Fibroblast of lung (primary cell): ENCODE measurements at regions not wholly inside any gene's neighbourhood (a gene's known extent, or its start where the extent isn't known, plus 50 kb on each side); places are given as distances from the start of the nearest gene placed in this dataset.
A peak's percentile ranks its signal among the peaks of the same experiment; 100 is the strongest.

Experiments
- DNase-seq, 2 donors: peaks; one replicate each; pipeline versions ENCODE4 v3.0.0 to v3.0.0-alpha.2; 2010; ENCODE audit warnings: low read depth in 2 of 2
- H2AFZ ChIP-seq: 2 replicates; pipeline ENCODE4 v1.5.1; 2012; ENCODE audit warnings: low read length, control low read depth, inconsistent platforms
- H3K27ac ChIP-seq: 2 replicates; pipeline ENCODE4 v1.5.1; 2011; ENCODE audit warnings: low read length, control low read depth; ENCODE audit not compliant: insufficient read depth
- H3K27me3 ChIP-seq: 2 replicates; pipeline ENCODE4 v1.5.1; 2011; ENCODE audit warnings: mild to moderate bottlenecking, low read length; ENCODE audit not compliant: control insufficient read depth, insufficient read depth
- H3K36me3 ChIP-seq: 2 replicates; pipeline ENCODE4 v1.5.1; 2011; ENCODE audit warnings: low read length; ENCODE audit not compliant: control insufficient read depth, insufficient read depth
- H3K4me1 ChIP-seq: 2 replicates; pipeline ENCODE4 v1.5.1; 2011; ENCODE audit warnings: low read length; ENCODE audit not compliant: control insufficient read depth, insufficient read depth; ENCODE audit errors: extremely low read depth
- H3K4me2 ChIP-seq: 2 replicates; pipeline ENCODE4 v1.5.1; 2011; ENCODE audit warnings: low read length, control low read depth; ENCODE audit not compliant: insufficient read depth; ENCODE audit errors: extremely low read depth
- H3K4me3 ChIP-seq, 4 experiments: fragments of 200-600 bp in 1 of 4; sonication (generic) in 1 of 4; replicated peaks in 1 of 4; 2 replicates each; pipeline ENCODE4 v1.5.1; 2011 to 2016; ENCODE audit warnings: low read length in 4 of 4, low read depth in 3 of 4, mild to moderate bottlenecking in 3 of 4, control low read depth in 2 of 4, inconsistent platforms in 1 of 4, mixed read lengths in 1 of 4; ENCODE audit not compliant: insufficient read depth in 1 of 4; ENCODE audit errors: control extremely low read depth in 1 of 4
- H3K79me2 ChIP-seq: 2 replicates; pipeline ENCODE4 v1.5.1; 2012; ENCODE audit warnings: mild to moderate bottlenecking, low read length, inconsistent platforms; ENCODE audit not compliant: control insufficient read depth, insufficient read depth
- H3K9ac ChIP-seq: 2 replicates; pipeline ENCODE4 v1.5.1; 2011; ENCODE audit warnings: mild to moderate bottlenecking, low read length, control low read depth; ENCODE audit not compliant: insufficient read depth
- H3K9me3 ChIP-seq: 2 replicates; pipeline ENCODE4 v1.5.1; 2012; ENCODE audit warnings: low read depth, low read length; ENCODE audit not compliant: control insufficient read depth, insufficient read depth
- H4K20me1 ChIP-seq: 2 replicates; pipeline ENCODE4 v1.5.1; 2011; ENCODE audit warnings: low read length; ENCODE audit not compliant: control insufficient read depth, insufficient read depth; ENCODE audit errors: extremely low read depth
- EZH2 ChIP-seq: IDR thresholded peaks from 2 replicates; pipeline ENCODE4 v1.5.1; 2012; ENCODE audit warnings: low read length, control low read depth, mild to moderate bottlenecking; ENCODE audit errors: missing control alignments
- TF ChIP-seq, protein P1 (sequence below), 2 donors: IDR thresholded peaks in 1 of 2; conservative IDR thresholded peaks in 1 of 2; 1 replicate in 1 of 2; 2 replicates in 1 of 2; pipeline ENCODE4 v1.5.1; 2011 to 2012; ENCODE audit warnings: low read length in 2 of 2, control low read depth in 1 of 2, inconsistent platforms in 1 of 2, low read depth in 1 of 2, mild to moderate bottlenecking in 1 of 2

DNA sequence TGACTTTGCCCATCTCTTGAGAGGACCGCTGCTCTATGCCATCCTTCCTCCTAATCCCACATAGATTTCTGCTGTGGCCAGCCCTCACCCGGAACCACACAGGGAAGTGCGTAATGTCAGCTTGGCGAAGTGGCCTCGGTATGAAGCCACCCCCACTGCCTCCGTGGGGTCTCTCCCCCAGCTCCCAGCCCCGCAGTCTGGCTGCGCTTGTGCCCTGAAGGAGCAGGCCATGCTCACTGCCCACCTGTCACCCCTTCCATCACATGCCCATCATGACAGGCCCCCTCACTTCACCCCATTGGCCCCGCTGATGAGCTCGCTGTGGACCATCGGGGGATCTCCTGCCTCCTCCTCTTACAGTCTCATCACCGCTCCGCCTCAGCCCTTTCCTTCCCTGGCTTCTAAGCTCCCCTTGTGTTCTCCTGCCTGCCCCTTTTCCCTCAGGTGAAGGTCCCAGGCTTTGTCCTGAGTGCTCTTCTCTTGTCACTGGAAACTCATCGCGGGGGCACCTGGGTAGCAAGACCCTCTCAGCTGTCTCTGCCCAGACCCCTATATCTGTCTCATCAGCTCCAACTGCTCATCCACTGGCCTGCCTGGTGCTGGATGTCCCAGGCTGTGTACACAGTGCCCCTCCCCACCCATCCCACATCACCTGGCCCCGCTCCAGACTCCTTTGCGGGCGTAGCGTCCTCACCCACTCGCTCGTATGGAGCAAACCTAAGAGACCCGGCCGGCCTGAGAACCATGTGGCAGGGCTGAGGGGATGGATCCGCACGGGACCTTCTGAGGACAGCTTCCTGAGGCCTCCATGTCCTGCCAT, 81.7 kb downstream of the GLI2 start:
- Histone ChIP-seq H3K9me3 (no peaks in the 10 kb centered on the region), H3K27me3 (no peaks in the 10 kb centered on the region), H3K9ac (no peak overlapping the region), H3K36me3 (no peaks in the 10 kb centered on the region), H4K20me1 (no peaks in the 10 kb centered on the region), H3K79me2 (peaks cover 11% of the 10 kb centered on the region), H3K4me3 (no peak overlapping the region), H2AFZ (no peak overlapping the region), H3K4me2 (no peak overlapping the region), H3K27ac (peak overlapping the region; percentile 42), H3K4me1 (peaks cover 34% of the 10 kb centered on the region)
- TF ChIP-seq, protein P1, sequence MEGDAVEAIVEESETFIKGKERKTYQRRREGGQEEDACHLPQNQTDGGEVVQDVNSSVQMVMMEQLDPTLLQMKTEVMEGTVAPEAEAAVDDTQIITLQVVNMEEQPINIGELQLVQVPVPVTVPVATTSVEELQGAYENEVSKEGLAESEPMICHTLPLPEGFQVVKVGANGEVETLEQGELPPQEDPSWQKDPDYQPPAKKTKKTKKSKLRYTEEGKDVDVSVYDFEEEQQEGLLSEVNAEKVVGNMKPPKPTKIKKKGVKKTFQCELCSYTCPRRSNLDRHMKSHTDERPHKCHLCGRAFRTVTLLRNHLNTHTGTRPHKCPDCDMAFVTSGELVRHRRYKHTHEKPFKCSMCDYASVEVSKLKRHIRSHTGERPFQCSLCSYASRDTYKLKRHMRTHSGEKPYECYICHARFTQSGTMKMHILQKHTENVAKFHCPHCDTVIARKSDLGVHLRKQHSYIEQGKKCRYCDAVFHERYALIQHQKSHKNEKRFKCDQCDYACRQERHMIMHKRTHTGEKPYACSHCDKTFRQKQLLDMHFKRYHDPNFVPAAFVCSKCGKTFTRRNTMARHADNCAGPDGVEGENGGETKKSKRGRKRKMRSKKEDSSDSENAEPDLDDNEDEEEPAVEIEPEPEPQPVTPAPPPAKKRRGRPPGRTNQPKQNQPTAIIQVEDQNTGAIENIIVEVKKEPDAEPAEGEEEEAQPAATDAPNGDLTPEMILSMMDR (conservative IDR thresholded peaks at IDR 0.05 in 1 of 2, IDR thresholded peaks at IDR 0.05 in 1 of 2; ENCODE audit: low read depth in 1 of 2, low read length in 2 of 2) = no peak
- no peak for TF ChIP-seq EZH2
- DNase-seq = no peak

DNA sequence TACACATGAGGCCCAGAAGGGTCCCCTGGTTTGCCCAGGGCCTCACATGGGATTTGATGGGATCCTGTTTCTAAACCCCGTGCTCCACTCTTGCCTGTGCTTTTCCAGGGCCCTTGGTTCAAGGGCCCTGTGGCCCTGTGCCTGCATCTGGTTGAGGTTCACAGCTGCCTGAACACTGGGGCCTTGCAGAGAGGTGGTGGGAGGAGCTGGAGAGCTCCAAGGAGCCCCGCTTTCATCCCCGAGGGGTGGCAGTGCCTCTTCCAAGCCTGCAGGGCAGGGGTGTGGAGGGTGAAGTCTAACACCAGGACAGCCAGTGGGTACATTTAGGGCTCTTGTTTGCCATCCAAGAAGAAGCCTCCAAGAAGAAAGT, 82.3 kb downstream of the GLI2 start:
- peak overlapping the region; percentile 42 for H3K27ac ChIP-seq
- peaks cover 34% of the 10 kb centered on the region for H3K4me1 ChIP-seq
- no peaks in the 10 kb centered on the region for H3K9me3 ChIP-seq
- H3K27me3 ChIP-seq = no peaks in the 10 kb centered on the region
- H4K20me1 ChIP-seq = no peaks in the 10 kb centered on the region
- H3K4me3 ChIP-seq = no peak overlapping the region
- no peaks in the 10 kb centered on the region for H3K36me3 ChIP-seq
- TF ChIP-seq, protein P1 (conservative IDR thresholded peaks at IDR 0.05 in 1 of 2, IDR thresholded peaks at IDR 0.05 in 1 of 2; ENCODE audit: low read depth in 1 of 2, low read length in 2 of 2) = no peak
- TF ChIP-seq EZH2 = no peak
- H3K79me2 ChIP-seq = peaks cover 11% of the 10 kb centered on the region
- no peak overlapping the region for H3K4me2 ChIP-seq
- H2AFZ ChIP-seq = no peak overlapping the region
- H3K9ac ChIP-seq = no peak overlapping the region
- no peak for DNase-seq

DNA sequence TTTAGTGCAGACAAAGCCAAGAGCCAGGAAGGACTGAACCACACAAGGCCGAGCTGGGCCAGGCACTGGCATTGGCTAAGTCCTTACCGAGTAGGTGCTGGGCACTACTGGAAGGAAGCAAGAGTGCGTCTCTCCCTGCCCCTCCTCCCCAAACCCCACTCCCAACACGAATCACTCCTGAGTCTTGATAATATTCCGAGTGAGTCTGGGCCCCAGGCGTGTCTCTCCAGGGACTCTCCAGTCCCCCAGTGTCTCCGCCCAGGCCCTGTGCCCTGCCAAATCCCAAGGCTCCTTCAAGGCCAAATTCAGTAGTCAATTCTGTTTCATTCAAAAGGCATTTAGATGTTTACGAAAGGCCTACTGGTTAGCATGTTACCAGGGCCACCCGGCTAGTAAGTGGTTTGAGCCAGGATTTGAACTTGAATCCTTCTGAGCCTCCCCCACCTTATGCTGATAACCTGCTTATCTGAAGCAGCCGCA, 82.8 kb downstream of the GLI2 start:
- H3K4me2 ChIP-seq = peak overlapping the region; percentile 39

More for the DNA sequence above, 82.8 kb downstream of the GLI2 start:
- Histone ChIP-seq H3K79me2 (peaks cover 11% of the 10 kb centered on the region), H3K9ac (no peak overlapping the region), H3K9me3 (no peaks in the 10 kb centered on the region), H3K4me1 (peaks cover 34% of the 10 kb centered on the region), H3K27ac (peak overlapping the region; percentile 85), H3K4me3 (no peak overlapping the region), H3K27me3 (no peaks in the 10 kb centered on the region), H2AFZ (no peak overlapping the region), H4K20me1 (no peaks in the 10 kb centered on the region), H3K36me3 (no peaks in the 10 kb centered on the region)
- TF ChIP-seq, protein P1 (conservative IDR thresholded peaks at IDR 0.05 in 1 of 2, IDR thresholded peaks at IDR 0.05 in 1 of 2; ENCODE audit: low read depth in 1 of 2, low read length in 2 of 2) = no peak
- no peak for TF ChIP-seq EZH2
- peak; percentile 93 to 95 for DNase-seq
